ENCODE measurements at regions not wholly inside any gene's neighbourhood (a gene's known extent, or its start where the extent isn't known, plus 50 kb on each side); places are given as distances from the start of the nearest gene placed in this dataset.
"Not testable (repeated sequence)": the region's sequence is repeated elsewhere in the genome, so short reads cannot be mapped to it uniquely, and the experiment has no call there.

DNA sequence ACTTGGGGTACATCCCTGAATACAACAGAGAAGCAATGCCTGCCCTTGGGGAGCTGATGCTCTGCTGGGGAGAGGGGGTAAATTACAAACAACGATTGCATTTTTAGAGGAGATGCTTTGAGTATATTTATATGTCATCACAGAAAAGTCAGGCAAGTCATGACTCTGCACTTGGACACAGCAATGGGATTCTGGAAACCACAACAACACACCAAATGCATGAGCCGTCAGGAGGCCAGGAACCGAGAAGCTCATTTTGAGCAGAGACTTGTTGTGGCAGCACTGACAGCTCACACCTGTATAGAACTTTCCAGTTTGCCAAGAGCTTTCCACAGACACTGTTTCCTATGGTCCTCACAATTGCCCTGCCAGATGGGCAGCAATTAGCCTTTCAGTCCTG lies 113.2 kb upstream of the RBPJ start:
- DNase-seq (ENCODE audit: low read depth, low spot score): no peak

DNA sequence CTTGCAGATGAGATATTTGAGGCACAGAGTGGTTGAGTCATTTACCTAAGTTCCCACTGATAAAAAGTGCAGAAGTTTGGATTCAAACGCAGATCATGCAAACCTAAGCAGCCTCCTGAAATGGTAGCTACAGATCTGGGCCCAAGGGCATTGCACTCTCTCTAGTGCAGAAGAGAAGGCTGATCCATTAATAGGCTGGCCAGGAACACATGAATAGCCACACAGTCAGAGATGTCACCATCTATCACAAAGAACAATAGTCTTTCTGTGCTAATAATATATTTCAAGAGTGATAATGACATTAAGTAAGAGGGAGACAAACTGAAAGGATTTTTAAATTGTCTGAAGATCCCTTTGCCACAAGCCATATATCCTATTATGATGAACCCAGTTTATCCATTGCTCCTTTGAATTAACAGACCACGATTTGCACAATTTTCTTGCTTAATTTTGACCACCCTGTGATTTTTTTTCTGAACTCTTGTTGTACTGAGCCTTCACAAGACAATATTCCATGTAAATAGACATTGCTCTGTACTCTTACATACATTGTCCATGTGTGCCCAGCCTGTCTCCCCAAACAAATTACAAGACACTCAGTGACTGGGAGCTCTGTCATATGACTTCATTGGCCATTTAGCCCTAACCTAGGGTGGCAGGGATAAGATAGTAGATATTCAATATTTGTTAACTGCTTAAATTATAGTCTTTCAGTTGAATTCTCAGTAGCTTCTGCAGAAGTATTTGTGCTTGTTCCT lies 112.4 kb upstream of the RBPJ start:
- no peak for DNase-seq (ENCODE audit: low read depth, low spot score)

DNA sequence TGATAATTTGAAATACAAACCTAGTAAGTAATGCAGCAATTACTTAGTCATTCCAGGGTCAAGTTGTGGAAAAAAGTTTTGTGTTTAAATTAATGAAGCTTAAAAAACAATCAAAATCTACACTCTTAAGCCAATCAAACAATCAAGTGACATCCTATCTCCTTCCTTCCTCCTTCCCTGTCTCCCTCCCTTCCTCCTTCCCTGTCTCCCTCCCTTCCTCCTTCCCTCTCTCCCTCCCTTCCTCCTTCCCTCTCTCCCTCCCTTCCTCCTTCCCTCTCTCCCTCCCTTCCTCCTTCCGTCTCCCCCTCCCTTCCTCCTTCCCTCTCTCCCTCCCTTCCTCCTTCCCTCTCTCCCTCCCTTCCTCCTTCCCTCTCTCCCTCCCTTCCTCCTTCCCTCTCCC lies 111.4 kb upstream of the RBPJ start:
- not testable (repeated sequence) for DNase-seq (ENCODE audit: low read depth, low spot score)

DNA sequence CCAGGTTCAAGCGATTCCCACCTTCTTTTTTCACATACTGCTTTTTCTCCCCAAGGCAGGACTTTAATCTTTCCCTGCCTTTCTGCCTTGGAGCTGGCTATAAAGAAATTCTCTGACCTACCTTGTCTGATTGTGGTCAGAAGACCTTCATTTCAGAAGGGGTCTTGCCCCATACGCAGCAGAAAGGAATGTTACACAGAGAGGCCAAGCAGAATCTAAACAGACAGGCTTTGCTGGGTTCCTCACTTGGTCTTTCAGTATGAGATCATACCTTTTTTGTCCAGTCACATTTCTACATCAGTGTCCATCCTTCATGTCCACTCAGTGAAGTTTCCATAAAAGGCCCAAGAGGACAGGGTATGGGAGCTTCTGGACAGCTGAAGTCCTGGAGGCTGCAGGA lies 108.3 kb upstream of the RBPJ start:
- DNase-seq (ENCODE audit: low read depth, low spot score): no peak

DNA sequence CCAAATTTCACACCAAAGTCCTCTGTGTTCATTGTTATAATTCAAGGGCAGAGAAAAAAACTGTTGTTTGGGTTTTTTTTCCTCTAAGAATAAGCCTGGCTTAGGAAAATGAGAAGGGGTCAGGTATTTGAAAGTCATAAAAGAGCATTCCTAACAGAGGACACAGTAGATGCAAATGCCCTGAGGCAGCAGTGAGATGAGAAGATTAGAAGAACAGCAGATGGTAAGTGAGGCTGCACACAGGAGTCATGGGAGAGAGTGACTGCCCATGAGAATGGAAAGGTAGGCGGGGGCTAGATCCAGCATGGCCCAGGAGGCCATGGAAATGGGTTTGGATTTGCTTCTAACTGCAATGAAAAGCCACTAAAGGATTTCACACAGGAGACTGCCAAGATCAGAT lies 107.5 kb upstream of the RBPJ start:
- DNase-seq (ENCODE audit: low read depth, low spot score): no peak

DNA sequence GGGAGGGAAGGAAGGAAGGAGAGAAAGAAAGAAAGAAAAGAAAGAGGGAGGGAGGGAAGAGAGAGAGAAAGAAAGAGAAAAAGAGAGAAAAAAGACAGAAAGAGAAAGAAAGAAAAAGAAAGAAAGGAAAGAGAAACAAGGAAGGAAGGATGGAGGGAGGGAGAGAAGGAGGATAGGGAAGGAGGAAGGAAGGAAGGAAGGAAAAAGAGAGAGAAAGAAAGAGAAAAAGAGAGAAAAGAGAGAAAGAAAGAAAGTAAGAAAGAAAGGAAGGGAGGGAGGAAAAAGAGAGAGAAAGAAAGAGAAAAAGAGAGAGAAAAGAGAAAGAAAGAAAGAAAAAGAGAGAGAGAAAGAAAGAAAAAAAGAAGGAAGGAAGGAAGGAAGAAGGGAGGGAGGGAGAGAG lies 105.8 kb upstream of the RBPJ start:
- no peak for DNase-seq (ENCODE audit: low read depth, low spot score)

DNA sequence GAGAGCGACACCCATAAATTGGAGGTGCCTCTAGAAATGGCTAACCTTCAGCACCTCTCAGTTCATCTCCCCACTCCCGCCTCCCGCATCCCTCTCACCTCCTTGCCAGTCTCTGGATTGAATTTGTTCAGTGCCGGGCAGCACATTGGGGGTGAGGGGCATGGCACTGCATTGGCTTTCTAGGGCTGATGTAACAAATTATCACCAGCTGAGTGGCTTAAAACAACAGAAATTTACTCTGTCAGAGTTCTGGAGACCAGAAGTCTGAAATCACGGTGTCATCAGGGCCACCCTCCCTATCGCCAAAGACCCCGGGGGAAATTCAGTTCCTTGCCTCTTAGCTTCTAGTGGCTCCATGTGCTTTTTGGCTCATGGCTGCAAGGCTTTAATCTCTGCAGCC lies 105.1 kb upstream of the RBPJ start:
- no peak for DNase-seq (ENCODE audit: low read depth, low spot score)

DNA sequence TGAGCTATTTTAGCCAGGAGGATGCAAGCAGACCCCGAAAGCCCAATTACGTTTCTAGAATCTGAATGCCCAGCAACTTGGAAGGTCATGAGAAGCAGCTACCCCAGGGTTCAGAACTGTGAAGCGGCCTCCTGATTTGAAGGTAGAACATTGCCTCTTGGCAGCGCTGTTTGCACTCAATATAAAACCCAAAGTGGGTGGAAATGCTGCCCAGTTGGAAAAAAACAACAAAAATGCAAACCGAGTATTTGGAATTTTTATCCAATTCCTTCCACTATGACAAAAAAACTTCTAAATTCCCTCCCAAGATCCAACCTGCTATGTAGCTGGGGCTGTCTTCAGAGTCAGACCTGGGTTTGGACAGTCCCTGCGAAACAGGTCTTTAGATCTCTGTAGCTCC lies 103.3 kb upstream of the RBPJ start:
- no peak for DNase-seq (ENCODE audit: low read depth, low spot score)

DNA sequence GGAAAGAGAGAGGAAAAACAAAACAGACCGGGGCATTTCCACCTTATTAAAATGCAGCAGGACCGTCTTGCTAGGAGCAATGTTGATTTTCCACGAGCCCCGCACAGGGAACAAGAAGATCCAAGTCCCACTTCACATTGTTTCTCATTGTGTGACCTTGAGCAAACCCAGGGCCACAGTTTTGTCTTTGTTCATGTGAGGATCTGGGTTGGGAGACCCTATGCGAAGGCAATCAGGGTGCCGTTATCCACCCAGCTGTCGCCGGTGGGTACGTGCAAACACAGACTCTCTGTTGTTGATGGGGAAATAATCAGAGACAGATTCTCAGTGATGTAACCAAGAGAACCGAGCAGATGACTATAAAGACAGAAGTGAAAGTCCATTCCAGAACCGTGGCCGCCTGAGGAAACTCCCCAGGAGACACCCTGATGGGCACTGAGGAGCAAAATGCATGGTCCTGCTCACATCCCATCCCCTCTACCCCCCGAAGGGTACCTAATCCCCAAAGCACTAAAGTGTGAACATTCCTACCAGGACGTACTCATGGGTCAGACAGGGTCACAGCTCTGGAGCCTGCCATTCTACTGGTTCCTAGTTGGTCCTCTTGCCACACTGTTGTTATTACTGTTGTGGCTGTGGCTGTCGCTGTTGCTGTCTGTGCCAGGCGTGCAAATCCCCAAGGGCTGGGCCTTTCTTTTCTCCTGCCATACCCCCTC lies 102.7 kb upstream of the RBPJ start:
- DNase-seq (ENCODE audit: low read depth, low spot score): no peak

DNA sequence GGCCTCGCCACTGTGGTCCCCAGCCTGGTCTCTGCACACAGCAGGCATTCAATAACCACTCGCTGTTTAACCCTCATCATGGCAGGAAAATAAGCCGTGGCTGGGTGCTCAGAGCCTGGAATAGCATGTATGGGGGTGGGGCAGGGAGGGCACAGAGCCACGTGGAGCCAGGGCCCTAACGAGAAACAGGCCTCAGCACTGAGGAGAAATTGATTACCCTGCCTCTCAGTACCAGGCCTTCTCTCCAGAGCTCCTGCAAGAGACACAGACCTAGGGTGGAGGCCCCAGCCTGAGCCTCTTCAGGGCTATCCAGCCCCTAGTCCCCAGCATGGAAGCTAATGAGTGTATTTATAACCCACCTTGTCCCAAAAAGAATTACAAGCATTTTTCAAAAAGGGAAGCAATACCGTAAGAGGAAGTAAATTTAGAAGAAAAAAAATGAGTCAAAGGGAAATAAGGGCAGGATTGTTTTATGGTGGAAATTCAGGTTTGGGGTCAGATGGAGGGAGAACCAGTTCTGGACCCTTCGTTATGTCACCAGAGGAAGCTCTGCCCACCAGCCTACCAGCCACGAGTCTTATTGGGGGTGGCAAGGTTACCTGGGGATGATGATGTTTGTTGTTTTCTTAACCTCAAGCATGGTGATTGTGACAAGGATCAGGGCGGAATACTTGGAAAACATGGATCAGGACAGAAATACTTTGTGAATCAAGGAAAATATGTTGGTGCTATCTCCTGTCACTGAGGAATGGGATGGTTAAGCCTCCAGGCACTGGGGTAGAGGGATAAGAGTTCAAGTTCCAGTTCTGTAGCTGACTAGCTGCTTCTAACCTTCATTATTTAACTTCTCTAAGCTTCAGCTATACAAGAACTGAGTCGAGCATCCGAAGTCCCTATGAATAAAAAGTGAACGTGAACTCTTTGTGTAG lies 101.9 kb upstream of the RBPJ start:
- no peak for DNase-seq (ENCODE audit: low read depth, low spot score)

DNA sequence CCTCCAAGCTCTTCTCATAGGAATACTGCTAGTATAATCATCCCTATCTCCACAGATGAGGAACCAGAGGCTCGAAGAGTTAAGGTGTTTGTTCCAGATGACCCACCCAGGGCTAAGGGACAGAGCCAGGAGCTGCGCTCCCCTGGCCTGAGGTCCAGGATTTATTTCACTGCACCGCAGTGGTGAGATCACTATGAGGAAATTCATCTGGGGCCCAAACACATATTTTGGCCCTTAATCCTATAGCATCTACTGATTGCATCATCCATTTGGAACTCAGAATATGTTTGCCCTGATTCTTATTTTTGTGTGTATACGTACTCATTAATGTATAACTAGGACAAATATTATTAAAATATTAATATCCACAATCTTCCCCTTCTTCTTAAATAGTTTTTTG lies 100.1 kb upstream of the RBPJ start:
- peak; percentile 41 for DNase-seq (ENCODE audit: low read depth, low spot score)

DNA sequence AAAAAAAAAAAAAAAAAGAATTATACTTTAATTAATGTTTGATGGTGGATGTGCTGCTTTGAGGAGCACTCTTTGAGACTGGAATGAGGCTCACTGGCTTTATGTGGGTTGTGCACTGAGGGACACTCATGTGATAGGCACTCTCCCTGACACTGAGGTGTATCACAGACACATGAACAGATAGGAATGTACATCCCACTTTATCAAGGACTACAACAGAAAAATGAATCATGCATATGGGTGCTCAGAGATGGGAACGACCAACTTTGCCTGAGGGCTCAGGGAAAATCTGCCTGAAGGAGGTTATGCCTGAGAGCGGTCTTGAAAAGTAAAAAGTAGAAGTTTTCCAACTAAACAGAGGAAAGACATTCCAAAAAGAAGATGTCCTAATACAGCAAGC lies 97.7 kb upstream of the RBPJ start:
- no peak for DNase-seq (ENCODE audit: low read depth, low spot score)

DNA sequence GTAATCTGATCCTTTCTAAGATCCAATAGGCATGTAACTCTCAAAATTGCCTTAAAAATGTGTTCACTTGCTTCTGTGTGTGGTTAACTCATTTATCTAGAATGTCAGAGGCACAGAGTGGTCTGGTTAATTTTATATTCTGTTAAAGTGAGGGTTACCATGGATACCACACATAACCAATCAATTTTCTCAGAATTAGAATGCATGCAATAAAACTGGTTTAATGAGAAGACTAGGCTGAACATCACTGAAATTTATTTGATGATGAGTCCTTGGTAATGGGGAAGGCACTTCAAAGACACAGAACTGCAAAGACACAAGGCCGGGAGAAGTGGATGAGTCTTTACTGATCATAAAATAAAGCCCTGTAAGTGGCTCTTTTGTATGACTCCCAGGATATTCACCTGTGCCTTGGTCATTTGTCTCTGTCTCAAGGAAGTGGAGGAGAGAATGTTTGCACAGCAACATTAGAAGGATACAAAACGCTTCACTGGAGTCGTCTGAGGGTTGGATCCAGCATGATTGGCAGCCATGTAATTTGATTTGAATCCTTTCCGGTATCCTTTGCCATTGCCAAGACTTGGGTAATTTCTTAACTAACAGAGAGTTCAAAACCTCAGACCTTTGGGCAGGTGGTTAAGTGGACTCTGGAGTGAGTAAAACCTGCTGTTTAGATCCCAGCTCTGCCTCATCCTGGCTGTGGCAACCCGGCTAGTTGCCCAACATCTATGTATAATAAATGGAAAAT lies 94.0 kb upstream of the RBPJ start:
- DNase-seq (ENCODE audit: low read depth, low spot score): no peak

DNA sequence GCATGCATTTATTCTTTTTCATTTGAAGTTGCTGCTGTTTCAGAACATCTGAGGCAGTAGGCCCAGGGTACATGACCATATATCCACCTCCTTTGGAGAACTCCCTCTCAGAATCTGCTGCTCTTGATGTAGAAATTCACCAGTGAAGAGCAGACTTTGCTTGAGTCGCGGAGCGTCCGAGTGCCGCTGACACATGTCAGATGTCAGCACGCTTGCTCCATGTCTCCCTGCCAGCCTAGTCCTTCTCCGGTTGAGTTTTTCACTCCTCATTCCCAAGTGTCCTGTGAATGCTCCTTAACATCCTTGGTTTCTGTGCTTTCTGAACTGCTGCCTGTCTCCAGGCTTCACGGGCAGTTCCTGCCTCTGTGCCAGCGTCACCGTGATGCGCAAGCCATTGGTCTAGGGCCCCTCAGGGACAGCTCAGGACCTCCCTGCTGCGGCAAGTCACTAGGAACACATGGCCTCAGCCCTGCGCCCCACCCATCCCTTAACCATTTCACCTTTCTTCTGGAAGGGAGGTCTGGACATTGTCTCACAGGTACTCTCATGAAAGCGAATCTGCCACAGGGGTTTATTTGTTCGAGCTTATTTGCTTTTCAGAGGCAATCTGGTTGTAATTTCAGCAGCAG lies 93.1 kb upstream of the RBPJ start:
- no peak for DNase-seq (ENCODE audit: low read depth, low spot score)

DNA sequence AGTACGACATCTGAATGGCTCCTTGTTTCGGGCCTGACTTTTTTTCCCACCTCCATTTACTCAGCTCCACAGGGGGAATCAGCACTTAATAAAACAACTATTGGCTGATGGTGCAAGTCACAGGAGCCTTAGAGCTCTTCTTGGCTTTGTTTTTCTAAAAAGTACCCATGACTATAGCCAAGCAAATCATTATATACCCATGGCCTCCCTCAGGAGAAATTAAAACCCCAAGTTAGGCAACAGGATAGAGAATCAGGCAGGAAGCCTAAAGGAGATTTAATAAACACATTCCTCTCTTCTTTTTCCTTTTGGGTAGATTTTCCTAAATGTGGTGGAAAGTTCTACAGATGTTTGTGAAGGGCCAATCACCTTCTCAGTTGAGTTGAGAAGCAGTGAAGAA lies 91.9 kb upstream of the RBPJ start:
- no peak for DNase-seq (ENCODE audit: low read depth, low spot score)

DNA sequence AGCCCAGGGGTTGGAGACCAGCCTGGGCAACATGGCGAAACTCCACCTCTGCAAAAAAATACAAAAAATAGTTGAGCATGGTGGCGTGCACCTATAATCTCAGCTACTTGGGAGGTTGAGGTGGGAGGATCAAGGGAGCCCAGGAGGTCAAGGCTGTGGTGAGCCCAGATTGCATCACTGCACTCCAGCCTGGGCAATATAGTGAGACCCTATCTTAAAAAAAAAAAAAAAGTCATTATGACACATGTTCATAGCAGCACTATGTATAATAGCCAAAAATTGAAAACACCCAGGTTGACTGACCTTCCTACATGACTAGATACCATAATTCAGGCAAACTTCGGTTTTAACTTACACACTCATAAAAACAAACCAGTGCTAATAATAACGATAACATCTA lies 90.8 kb upstream of the RBPJ start:
- DNase-seq (ENCODE audit: low read depth, low spot score): no peak

DNA sequence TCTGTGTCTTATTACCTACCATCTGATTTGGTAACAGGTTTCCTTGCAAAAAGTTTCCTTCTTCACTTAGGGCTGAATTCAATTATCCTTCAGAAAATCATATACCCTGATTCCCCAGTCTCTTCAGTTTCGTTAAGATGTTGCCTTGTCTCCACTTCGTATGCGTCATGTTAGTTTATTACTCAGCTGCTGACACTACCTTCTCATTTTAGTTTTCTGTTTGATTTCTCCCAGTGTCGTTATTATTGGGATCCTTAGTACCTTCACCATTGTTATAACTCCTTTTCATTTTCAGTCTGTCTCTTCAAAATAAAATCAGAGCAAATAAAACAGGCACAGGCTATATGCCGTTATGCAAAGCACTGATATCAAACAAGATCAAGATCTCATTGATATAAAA lies 87.5 kb upstream of the RBPJ start:
- no peak for DNase-seq (ENCODE audit: low read depth, low spot score)

DNA sequence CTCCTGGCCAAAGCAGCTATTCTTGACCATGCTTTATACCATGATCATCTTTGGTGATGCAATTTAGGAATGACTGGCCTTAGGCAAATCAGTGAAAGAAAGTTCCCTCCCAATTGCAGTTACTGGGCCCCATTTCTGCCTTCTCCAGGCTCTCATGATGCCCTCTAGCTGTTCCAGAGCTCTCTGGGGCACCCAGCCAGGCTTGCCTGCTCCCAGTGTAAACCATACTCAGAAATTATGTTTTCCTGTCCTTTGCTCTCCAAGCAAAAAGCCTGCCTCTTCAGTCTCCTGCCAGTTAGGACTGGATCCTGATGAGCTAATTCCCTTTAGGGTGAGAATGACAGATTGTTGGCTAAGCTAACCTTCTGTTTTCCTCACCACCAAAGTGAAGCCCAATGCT lies 85.3 kb upstream of the RBPJ start:
- peak; percentile 66 for DNase-seq (ENCODE audit: low read depth, low spot score)

DNA sequence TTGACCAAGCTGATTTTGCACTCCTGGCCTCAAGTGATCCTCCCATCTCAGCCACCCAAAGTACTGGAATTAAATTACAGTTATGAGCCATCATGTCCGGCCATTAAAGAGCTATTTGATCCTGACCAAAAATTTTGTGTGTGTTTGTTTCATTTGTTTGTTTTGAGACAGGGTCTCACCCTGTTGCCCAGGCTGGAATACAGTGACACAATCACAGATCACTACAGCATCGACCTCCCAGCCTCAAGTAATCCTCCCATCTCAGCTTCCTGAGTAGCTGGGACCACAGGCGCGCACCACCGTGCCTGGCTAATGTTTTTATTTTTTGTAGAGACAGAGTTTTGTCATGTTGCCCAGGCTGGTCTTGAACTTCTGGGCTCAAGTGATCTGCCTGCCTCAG lies 82.9 kb upstream of the RBPJ start:
- DNase-seq (ENCODE audit: low read depth, low spot score): no peak

DNA sequence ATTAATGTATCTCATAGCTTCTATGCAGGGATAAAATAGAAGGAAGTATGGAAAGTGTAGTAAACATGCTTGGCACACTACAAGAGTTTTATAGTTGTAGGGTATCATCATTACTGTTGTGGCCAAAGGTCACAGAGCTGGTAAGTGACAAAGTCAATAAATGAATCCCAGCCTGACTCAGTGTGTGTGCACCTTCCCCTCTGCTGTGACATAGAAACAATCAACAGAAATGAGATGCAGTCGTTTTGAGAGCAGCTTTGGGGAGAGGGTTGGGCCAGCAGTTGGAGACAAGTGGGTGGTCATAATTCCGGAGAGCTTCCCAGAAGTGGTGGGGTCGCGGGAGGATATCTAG lies 82.4 kb upstream of the RBPJ start:
- DNase-seq (ENCODE audit: low read depth, low spot score): no peak

Measured in astrocyte of the hippocampus (primary cell).